GM19023 (cell line): ENCODE measurements at regions not wholly inside any gene's neighbourhood (a gene's known extent, or its start where the extent isn't known, plus 50 kb on each side); places are given as distances from the start of the nearest gene placed in this dataset.

Experiments used
- ATAC-seq: cut with Tn5 transposase; IDR thresholded peaks from one replicate; pipeline ENCODE4 v1.9.1; 2021; ENCODE audit warnings: mild to moderate bottlenecking, moderate library complexity; ENCODE audit not compliant: unreplicated experiment

- no peak for ATAC-seq
These were observed 77.9 kb upstream of the DAB2 start for GRCh38 chr5:39502704-39503103.

- no peak for ATAC-seq
These were observed 76.6 kb upstream of the DAB2 start for GRCh38 chr5:39501397-39501796.

- ATAC-seq = no peak
These were observed 75.9 kb upstream of the DAB2 start for GRCh38 chr5:39500551-39501175.

- ATAC-seq = no peak
These were observed 73.6 kb upstream of the DAB2 start for GRCh38 chr5:39498278-39498952.

GRCh38 chr5:39497322-39497721 is 72.5 kb upstream of the DAB2 start:
- ATAC-seq = no peak

- ATAC-seq = no peak
These were observed 70.4 kb upstream of the DAB2 start for GRCh38 chr5:39495227-39495626.

GRCh38 chr5:39494534-39494933 is 69.8 kb upstream of the DAB2 start:
- ATAC-seq = no peak

- no peak for ATAC-seq
These were observed 69.3 kb upstream of the DAB2 start for GRCh38 chr5:39494107-39494510.

GRCh38 chr5:39491210-39491609 is 66.4 kb upstream of the DAB2 start:
- no peak for ATAC-seq

GRCh38 chr5:39489263-39489662 is 64.5 kb upstream of the DAB2 start:
- no peak for ATAC-seq

GRCh38 chr5:39486790-39487189 is 62.0 kb upstream of the DAB2 start:
- no peak for ATAC-seq

- ATAC-seq = no peak
These were observed 61.6 kb upstream of the DAB2 start for GRCh38 chr5:39486361-39486760.

- ATAC-seq = no peak
These were observed 60.3 kb upstream of the DAB2 start for GRCh38 chr5:39485079-39485478.

- no peak for ATAC-seq
These were observed 59.9 kb upstream of the DAB2 start for GRCh38 chr5:39484673-39485072.

GRCh38 chr5:39482098-39482497 is 57.3 kb upstream of the DAB2 start:
- no peak for ATAC-seq

GRCh38 chr5:39479537-39479936 is 54.8 kb upstream of the DAB2 start:
- ATAC-seq = no peak

GRCh38 chr5:39478863-39479262 is 54.1 kb upstream of the DAB2 start:
- no peak for ATAC-seq

GRCh38 chr5:39476843-39477220 is 52.1 kb upstream of the DAB2 start:
- no peak for ATAC-seq

GRCh38 chr5:39475881-39476842 is 51.4 kb upstream of the DAB2 start:
- ATAC-seq = no peak

- ATAC-seq = no peak
These were observed 50.4 kb upstream of the DAB2 start for GRCh38 chr5:39475159-39475571.
